ENCODE measurements at regions not wholly inside any gene's neighbourhood (a gene's known extent, or its start where the extent isn't known, plus 50 kb on each side); places are given as distances from the start of the nearest gene placed in this dataset.

DNA sequence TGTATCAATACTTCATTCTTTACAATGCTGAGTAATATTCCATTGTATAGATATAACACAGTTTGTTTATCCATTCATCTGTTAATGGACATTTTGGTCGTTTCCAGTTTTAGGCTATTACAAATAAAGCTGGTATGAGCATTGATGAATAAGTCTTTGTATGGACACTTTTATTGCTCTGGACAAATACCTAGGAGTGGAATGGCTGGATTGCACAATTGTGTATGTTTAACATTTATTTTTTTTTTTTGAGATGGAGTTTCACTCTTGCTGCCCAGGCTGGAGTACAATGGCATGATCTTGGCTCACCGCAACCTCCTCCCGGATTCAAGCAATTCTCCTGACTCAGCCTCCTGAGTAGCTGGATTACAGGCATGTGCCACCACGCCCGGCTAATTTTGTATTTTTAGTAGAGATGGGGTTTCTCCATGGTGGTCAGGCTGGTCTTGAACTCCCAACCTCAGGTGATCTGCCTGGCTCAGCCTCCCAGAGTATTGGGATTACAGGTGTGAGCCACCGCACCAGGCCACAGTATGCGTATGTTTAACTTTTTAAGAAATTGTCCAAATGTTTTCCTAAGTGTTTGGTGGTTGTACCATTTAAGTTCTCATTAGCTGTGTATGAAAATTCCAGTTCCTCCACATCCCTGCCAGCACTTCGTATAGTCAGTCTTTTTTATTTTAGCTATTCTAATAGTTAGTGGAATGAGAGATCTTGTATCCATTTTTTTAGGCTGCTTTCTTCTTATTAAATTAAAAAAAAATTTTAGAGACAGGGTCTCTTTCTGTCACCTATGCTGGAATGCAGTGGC lies 194.9 kb upstream of the HAAO start:
- TF ChIP-seq TAF1 (IDR thresholded peaks at IDR 0.05; ENCODE audit: low read depth, low read length) (no peak), POLR2A (IDR thresholded peaks at IDR 0.05; ENCODE audit: low read depth, low read length) (no peak), POU2F2 (IDR thresholded peaks at IDR 0.05; ENCODE audit: low read depth, low read length) (no peak), SPI1 (IDR thresholded peaks at IDR 0.05; ENCODE audit: low read depth, low read length) (no peak), POLR2AphosphoS5 (IDR thresholded peaks at IDR 0.05; ENCODE audit: low read depth, low read length) (no peak), PAX5 (IDR thresholded peaks at IDR 0.05; ENCODE audit: insufficient read depth, low read length, severe bottlenecking) (no peak)
- DNase-seq (ENCODE audit: insufficient read length, low spot score) (no peak), FAIRE-seq (no peak)

DNA sequence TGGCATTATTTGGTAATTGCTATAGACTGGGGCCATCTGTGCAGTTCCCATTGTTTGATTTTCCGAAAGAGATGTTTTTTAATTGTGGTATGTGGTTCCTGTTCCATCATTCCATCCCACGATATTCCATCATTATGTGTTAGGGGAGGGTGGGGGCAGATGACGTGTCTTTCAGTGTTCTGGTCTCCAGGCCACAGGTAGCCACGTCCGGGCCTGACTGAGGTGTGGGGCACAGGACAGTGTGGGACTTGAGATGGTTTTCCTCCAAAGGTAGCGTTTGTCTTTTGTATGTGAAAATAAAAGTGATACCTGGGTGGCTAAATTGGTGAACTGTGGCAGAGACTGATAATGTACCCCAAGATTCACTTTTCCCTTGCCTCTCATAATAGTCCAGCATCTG lies 192.2 kb upstream of the HAAO start:
- no peak for FAIRE-seq

DNA sequence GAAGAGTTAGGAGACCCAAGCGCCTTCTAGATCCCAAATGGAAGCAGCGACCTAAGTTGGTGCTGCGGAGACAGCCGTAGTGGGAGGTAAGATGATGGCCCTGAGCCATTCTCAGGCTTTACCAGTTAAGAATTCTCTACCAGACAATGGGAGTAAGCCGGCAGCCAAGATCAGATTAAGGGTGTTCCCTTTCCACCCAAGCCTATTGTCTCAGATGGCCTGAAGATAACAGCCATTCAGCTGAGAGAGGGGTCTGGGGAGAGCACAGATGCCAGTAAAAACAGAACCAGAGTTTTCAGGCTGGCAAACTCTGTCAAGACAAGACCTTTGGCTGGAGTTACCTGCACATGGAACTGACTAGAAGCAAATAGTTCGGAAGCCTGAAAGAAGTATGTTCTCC lies 191.7 kb upstream of the HAAO start:
- FAIRE-seq: no peak
- TF ChIP-seq POU2F2 (IDR thresholded peaks at IDR 0.05; ENCODE audit: low read depth, low read length) (no peak), SPI1 (IDR thresholded peaks at IDR 0.05; ENCODE audit: low read depth, low read length) (no peak), PAX5 (IDR thresholded peaks at IDR 0.05; ENCODE audit: insufficient read depth, low read length, severe bottlenecking) (no peak), TAF1 (IDR thresholded peaks at IDR 0.05; ENCODE audit: low read depth, low read length) (no peak), POLR2A (IDR thresholded peaks at IDR 0.05; ENCODE audit: low read depth, low read length) (no peak), POLR2AphosphoS5 (IDR thresholded peaks at IDR 0.05; ENCODE audit: low read depth, low read length) (no peak)
- DNase-seq (ENCODE audit: insufficient read length, low spot score): no peak

More for the DNA sequence above, 192.2 kb upstream of the HAAO start:
- DNase-seq (ENCODE audit: insufficient read length, low spot score): no peak
- no peak for TF ChIP-seq SPI1 (IDR thresholded peaks at IDR 0.05; ENCODE audit: low read depth, low read length)
- TF ChIP-seq POLR2A (IDR thresholded peaks at IDR 0.05; ENCODE audit: low read depth, low read length): no peak
- no peak for TF ChIP-seq POU2F2 (IDR thresholded peaks at IDR 0.05; ENCODE audit: low read depth, low read length)
- no peak for TF ChIP-seq PAX5 (IDR thresholded peaks at IDR 0.05; ENCODE audit: insufficient read depth, low read length, severe bottlenecking)
- TF ChIP-seq POLR2AphosphoS5 (IDR thresholded peaks at IDR 0.05; ENCODE audit: low read depth, low read length): no peak
- no peak for TF ChIP-seq TAF1 (IDR thresholded peaks at IDR 0.05; ENCODE audit: low read depth, low read length)

DNA sequence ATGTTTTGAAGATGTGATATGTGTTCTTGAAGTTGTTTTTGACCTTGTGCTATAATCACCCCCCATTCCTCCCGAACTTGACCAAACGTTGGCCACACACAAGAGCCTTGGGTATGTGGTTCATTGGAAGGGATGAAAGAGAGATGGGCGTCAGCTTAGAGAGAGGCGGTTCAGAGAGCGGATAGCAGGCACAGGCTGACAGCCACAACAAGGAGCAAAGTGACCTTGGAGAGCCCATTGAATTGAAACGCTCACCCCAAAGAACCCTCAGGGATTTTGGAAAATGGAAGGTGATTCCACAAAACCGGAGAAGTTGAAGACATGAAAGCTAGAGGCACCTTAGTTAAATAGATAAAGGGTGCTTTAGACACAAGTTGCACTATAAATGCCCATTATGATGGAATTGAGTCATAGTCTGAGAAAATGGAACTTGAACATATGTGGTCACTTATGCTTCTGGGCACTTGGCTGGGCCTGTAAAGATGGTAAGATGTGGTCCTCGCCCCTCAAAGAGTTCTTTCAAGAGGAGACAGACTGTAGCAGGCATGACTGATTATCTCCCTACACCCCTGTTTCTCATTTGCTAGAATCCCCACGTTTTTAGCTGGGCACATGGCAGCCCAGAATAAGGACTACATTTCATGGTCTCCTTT lies 188.5 kb upstream of the HAAO start:
- TF ChIP-seq POU2F2 (IDR thresholded peaks at IDR 0.05; ENCODE audit: low read depth, low read length) (no peak), POLR2AphosphoS5 (IDR thresholded peaks at IDR 0.05; ENCODE audit: low read depth, low read length) (no peak)
- DNase-seq (ENCODE audit: insufficient read length, low spot score) (no peak), FAIRE-seq (no peak)

DNA sequence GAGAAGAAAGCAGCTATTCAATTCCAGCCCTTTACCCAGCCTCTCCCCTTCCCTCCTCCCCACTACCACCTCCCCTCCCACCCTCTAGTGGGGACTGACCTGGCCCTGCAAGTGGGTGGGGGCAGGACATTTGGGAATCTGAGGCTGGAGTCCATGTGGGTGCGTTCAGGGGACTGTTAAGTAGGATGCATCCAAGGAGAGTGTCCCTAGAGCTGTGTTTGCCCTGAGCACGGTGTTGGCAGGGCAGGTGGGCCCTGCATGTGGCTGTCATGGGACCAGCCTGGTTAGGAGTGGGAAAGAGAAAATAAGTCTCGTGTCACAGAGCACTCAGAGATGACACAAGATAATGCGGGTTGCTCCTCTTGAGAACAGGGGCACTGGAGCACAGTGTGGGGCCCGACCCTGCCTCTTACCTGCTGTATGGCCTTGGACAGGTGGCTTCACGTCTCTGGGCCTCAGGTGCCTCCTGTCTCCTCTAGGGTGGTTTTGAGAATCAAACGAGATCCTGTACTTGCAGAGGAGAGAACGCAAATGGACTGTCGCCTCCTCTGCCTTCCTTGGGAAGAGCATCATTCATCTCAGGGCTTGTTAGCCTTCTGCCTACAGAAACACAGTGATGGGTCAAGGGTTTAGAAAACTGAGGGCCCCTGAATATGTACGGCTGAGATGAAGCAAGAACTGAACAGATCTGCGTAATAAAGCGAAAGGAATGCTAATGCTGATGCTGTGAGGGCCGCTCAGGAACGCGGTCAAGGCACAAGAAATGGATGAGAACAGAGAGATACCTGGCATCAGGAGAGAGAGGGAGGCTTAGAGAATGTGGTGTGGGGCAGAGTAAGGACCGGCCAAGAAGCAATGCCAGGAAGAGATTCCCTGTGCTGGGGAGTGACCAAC lies 187.7 kb upstream of the HAAO start:
- FAIRE-seq (no peak), DNase-seq (ENCODE audit: insufficient read length, low spot score) (no peak)
- TF ChIP-seq SPI1 (IDR thresholded peaks at IDR 0.05; ENCODE audit: low read depth, low read length): no peak
- no peak for TF ChIP-seq TAF1 (IDR thresholded peaks at IDR 0.05; ENCODE audit: low read depth, low read length)
- no peak for TF ChIP-seq POLR2AphosphoS5 (IDR thresholded peaks at IDR 0.05; ENCODE audit: low read depth, low read length)
- no peak for TF ChIP-seq PAX5 (IDR thresholded peaks at IDR 0.05; ENCODE audit: insufficient read depth, low read length, severe bottlenecking)
- TF ChIP-seq POU2F2 (IDR thresholded peaks at IDR 0.05; ENCODE audit: low read depth, low read length): no peak
- no peak for TF ChIP-seq POLR2A (IDR thresholded peaks at IDR 0.05; ENCODE audit: low read depth, low read length)

DNA sequence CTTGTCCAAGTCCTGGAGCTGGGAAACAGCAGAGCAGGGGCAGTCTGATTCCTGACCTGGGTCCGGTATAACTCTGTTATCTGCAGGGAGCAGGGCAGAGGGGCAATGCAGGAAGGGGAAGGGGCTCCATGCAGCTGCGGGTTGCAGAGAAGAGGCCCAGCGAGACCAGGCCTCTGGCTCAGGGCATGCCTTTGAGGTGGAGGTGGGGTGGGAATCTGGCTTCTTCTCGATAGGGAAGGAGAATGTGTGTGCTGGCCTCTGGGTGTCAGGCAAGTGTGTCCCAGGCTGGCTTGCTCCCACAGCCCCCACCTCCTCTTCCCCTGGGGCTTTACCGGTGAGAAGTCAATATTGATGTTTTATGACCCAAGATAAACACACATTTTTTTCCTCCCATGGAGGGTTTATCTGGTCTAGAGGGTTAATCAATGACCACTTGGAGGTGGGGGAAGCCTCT lies 187.1 kb upstream of the HAAO start:
- DNase-seq (ENCODE audit: insufficient read length, low spot score) (no peak), FAIRE-seq (no peak)
- TF ChIP-seq POLR2AphosphoS5 (IDR thresholded peaks at IDR 0.05; ENCODE audit: low read depth, low read length) (no peak), POU2F2 (IDR thresholded peaks at IDR 0.05; ENCODE audit: low read depth, low read length) (no peak), SPI1 (IDR thresholded peaks at IDR 0.05; ENCODE audit: low read depth, low read length) (no peak), POLR2A (IDR thresholded peaks at IDR 0.05; ENCODE audit: low read depth, low read length) (no peak), TAF1 (IDR thresholded peaks at IDR 0.05; ENCODE audit: low read depth, low read length) (no peak), PAX5 (IDR thresholded peaks at IDR 0.05; ENCODE audit: insufficient read depth, low read length, severe bottlenecking) (no peak)

DNA sequence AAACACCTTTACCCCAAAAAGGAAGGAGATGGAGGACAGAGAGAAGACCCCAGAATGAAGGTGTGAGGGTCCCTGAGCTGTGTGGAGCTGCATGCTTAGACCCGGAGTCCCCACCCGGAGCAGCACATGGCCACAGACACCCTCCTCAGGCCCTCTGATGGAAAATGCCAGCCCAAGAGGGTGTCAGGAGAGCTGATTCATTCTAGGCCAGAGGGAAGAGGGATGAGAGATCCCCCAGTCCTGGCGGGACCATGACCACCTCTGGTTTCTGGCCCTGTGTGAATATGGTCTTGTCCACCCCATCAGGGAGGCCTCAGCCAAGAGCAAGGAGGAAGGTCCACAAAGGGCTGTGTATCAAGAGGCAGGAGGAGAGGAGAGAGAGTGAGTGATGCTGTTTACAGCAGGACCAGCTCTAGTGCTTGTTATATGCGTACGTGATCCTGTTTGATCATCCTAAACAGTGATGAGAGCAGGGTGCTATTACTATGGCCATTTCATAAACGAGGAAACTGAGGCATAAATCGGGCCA lies 186.6 kb upstream of the HAAO start:
- DNase-seq (ENCODE audit: insufficient read length, low spot score) (no peak), FAIRE-seq (no peak)
- TF ChIP-seq POLR2A (IDR thresholded peaks at IDR 0.05; ENCODE audit: low read depth, low read length) (no peak), TAF1 (IDR thresholded peaks at IDR 0.05; ENCODE audit: low read depth, low read length) (no peak), PAX5 (IDR thresholded peaks at IDR 0.05; ENCODE audit: insufficient read depth, low read length, severe bottlenecking) (no peak), POLR2AphosphoS5 (IDR thresholded peaks at IDR 0.05; ENCODE audit: low read depth, low read length) (no peak), SPI1 (IDR thresholded peaks at IDR 0.05; ENCODE audit: low read depth, low read length) (no peak), POU2F2 (IDR thresholded peaks at IDR 0.05; ENCODE audit: low read depth, low read length) (no peak)

DNA sequence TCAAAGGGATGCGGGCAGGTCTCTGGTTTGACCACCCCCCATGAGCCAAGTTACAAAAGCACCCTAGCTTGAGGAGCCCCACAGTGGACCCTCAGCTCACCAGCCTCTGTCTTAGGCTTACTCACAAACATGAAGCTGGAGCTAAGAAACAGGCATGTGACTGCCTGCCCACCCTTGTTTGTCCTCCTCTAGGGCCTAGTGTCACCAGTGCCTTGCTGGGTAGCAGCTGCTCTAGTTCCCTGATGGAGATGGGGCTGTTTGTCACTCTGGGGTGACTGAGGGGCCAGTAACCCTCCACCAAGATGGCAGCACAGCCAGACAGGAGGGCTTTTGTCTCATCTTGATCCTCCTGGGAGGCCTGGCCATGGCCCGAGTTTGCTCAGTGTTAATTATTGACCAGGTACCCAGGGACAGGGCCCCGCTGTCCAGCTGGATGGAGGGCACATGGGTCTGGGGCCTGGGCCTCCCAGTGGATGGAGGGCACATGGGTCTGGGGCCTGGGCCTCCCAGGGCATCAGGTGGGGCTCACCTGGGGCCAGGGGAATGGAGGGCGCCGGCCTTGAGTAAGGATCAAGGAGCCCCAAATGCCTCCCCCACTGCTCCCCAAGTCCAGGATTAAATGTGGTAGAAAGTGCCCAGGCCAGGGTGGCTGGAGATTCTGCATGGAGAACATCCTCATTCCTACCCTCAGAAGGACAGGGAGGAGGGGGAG lies 185.9 kb upstream of the HAAO start:
- DNase-seq (ENCODE audit: insufficient read length, low spot score) (no peak), FAIRE-seq (no peak)
- TF ChIP-seq PAX5 (IDR thresholded peaks at IDR 0.05; ENCODE audit: insufficient read depth, low read length, severe bottlenecking): no peak
- no peak for TF ChIP-seq TAF1 (IDR thresholded peaks at IDR 0.05; ENCODE audit: low read depth, low read length)
- TF ChIP-seq SPI1 (IDR thresholded peaks at IDR 0.05; ENCODE audit: low read depth, low read length): no peak
- TF ChIP-seq POLR2AphosphoS5 (IDR thresholded peaks at IDR 0.05; ENCODE audit: low read depth, low read length): no peak
- TF ChIP-seq POU2F2 (IDR thresholded peaks at IDR 0.05; ENCODE audit: low read depth, low read length): no peak
- no peak for TF ChIP-seq POLR2A (IDR thresholded peaks at IDR 0.05; ENCODE audit: low read depth, low read length)
